SK-N-MC (cell line): ENCODE measurements at regions not wholly inside any gene's neighbourhood (a gene's known extent, or its start where the extent isn't known, plus 50 kb on each side); places are given as distances from the start of the nearest gene placed in this dataset.

Source experiments
- EZH2 ChIP-seq: fragments of 200-600 bp; sonication (generic); IDR thresholded peaks from one replicate; pipeline ENCODE4 v1.6.1; 2017; ENCODE audit warnings: antibody characterized with exemption
- FOXP2 ChIP-seq: optimal IDR thresholded peaks from 2 replicates; pipeline ENCODE3; 2011; ENCODE audit warnings: mild to moderate bottlenecking, moderate library complexity; ENCODE audit not compliant: insufficient read depth; ENCODE audit errors: extremely low read length, control extremely low read depth
- POLR2AphosphoS5 ChIP-seq: IDR thresholded peaks from 2 replicates; pipeline ENCODE4 v1.6.1; 2012; ENCODE audit warnings: mild to moderate bottlenecking, low read depth, low read length, borderline replicate concordance

GRCh38 chr6:18640754-18641153, 253.6 kb downstream of the RNF144B start:
- TF ChIP-seq POLR2AphosphoS5, result no peak
- TF ChIP-seq EZH2, result no peak
- no peak for TF ChIP-seq FOXP2
